Activated CD8-positive, alpha-beta memory T cell treated with anti-CD3 and anti-CD28 coated beads, Interleukin-2, amount 10 ng/mL, durations not matched to agents 7 days and 5 days (primary cell): ENCODE measurements at regions not wholly inside any gene's neighbourhood (a gene's known extent, or its start where the extent isn't known, plus 50 kb on each side); places are given as distances from the start of the nearest gene placed in this dataset.

Experiments
- ATAC-seq: fragments of 150-1000 bp; cut with Tn5 transposase; one replicate; pipeline ENCODE4 v1.10.0; 2021; ENCODE audit warnings: moderate library complexity
- CTCF ChIA-PET: fragments of 350-600 bp; sonication (Branson Sonifier 250); formaldehyde crosslinking; loops from one replicate; lab custom pipeline; 2021; ENCODE audit warnings: antibody characterized with exemption; lab: Charles Lee
- DNase-seq: peaks from one replicate; pipeline ENCODE4 v3.0.0-alpha.2; 2020
- H3K27ac Mint-ChIP-seq: one replicate; pipeline ENCODE4 v1.8.0; 2021; ENCODE audit warnings: mild to moderate bottlenecking, mixed read lengths
- H3K27me3 Mint-ChIP-seq: one replicate; pipeline ENCODE4 v1.8.0; 2021; ENCODE audit warnings: mixed read lengths
- H3K36me3 Mint-ChIP-seq: one replicate; pipeline ENCODE4 v1.8.0; 2021; ENCODE audit warnings: mild to moderate bottlenecking, mixed read lengths
- H3K4me1 Mint-ChIP-seq: one replicate; pipeline ENCODE4 v1.8.0; 2021; ENCODE audit warnings: mixed read lengths
- H3K4me3 Mint-ChIP-seq: one replicate; pipeline ENCODE4 v1.8.0; 2021; ENCODE audit warnings: mild to moderate bottlenecking, moderate library complexity, mixed read lengths
- H3K9me3 Mint-ChIP-seq: one replicate; pipeline ENCODE4 v1.8.0; 2022; ENCODE audit warnings: low read depth, mixed read lengths

DNA sequence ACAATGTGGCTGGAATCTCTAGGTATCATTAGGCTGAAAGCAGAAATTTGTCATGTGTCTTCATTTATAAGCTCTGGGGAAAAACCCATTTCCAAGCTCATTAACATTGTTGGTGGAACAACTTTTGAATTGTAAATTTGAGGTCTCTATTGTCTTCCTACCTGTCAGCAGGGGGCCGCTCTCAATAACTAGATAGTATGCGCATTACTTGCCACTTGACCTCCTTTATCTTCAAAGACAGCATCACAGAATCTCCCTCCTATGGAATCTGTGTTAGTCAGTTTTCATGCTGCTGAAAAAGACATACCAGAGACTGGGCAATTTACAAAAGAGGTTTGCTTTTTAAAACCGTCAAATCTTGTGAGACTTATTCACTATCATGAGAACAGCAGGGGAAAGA is 223.1 kb downstream of the CALCRL start:
- CTCF ChIA-PET: no interaction called here
- Mint-ChIP-seq H3K4me1 (no peaks in the 10 kb centered on the region), H3K27me3 (no peaks in the 10 kb centered on the region), H3K4me3 (no peak overlapping the region), H3K36me3 (no peaks in the 10 kb centered on the region), H3K9me3 (no peaks in the 10 kb centered on the region), H3K27ac (no peak overlapping the region)
- ATAC-seq (no peak), DNase-seq (no peak)

DNA sequence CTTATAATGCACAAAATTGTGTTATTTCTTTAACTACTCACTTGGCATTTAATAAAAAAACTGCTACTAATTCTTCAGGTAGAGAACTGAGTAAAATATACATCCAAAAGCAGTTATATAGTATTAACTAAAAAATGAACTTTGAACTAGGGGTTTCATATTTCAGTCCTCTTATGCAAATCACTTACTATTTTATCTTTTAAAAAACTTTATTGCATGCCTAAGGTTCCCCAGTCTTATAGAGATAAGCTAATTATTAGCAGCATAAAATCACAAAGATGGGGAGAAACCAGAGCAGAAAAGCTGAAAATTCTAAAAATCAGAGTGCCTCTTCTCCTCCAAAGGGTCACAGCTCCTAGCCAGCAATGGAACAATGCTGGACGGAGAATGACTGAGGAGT is 228.0 kb downstream of the CALCRL start:
- CTCF ChIA-PET: no interaction called here
- no peak overlapping the region for H3K27ac Mint-ChIP-seq
- DNase-seq: no peak

GRCh38 chr2:187215532-187216240 is 232.4 kb downstream of the CALCRL start:
- no peaks in the 10 kb centered on the region for H3K36me3 Mint-ChIP-seq
- ATAC-seq: no peak
- no peak overlapping the region for H3K4me3 Mint-ChIP-seq
- no peaks in the 10 kb centered on the region for H3K27me3 Mint-ChIP-seq
- CTCF ChIA-PET: no interaction called here
- H3K4me1 Mint-ChIP-seq: no peaks in the 10 kb centered on the region
- no peak overlapping the region for H3K27ac Mint-ChIP-seq
- peaks cover 5% of the 10 kb centered on the region for H3K9me3 Mint-ChIP-seq
- DNase-seq: no peak

More for the DNA sequence above, 228.0 kb downstream of the CALCRL start:
- Mint-ChIP-seq H3K4me3 (no peak overlapping the region), H3K27me3 (no peaks in the 10 kb centered on the region), H3K9me3 (peaks cover 2% of the 10 kb centered on the region), H3K4me1 (no peaks in the 10 kb centered on the region), H3K36me3 (no peaks in the 10 kb centered on the region)
- no peak for ATAC-seq

GRCh38 chr2:187214306-187214705 is 233.7 kb downstream of the CALCRL start:
- CTCF ChIA-PET: no interaction called here
- no peak overlapping the region for H3K27ac Mint-ChIP-seq
- no peaks in the 10 kb centered on the region for H3K36me3 Mint-ChIP-seq
- H3K4me1 Mint-ChIP-seq: no peaks in the 10 kb centered on the region
- no peaks in the 10 kb centered on the region for H3K27me3 Mint-ChIP-seq
- peaks cover 5% of the 10 kb centered on the region for H3K9me3 Mint-ChIP-seq
- DNase-seq (no peak), ATAC-seq (no peak)
- H3K4me3 Mint-ChIP-seq: no peak overlapping the region

DNA sequence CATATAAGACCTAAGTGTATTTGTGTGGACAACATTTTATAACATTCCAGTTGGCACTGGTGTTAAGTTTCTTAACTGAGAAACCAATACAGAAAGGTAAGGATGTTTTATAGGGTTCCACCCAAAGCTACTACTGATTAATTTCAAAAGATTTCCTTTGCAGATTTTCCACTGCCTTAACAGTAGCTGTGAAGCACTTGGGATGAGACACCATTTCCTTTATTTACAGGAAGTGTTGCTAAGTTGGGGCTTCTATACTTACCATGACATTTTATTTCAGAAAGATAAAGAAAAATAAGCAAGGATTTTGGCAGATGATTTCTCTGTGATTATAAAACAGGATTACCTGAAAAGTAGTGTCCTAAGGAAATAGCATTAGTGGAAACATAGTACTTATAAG is 234.3 kb downstream of the CALCRL start:
- ATAC-seq: no peak
- no peaks in the 10 kb centered on the region for H3K4me1 Mint-ChIP-seq
- H3K36me3 Mint-ChIP-seq: no peaks in the 10 kb centered on the region
- no peak for DNase-seq
- no peaks in the 10 kb centered on the region for H3K27me3 Mint-ChIP-seq
- no peak overlapping the region for H3K4me3 Mint-ChIP-seq
- CTCF ChIA-PET: no interaction called here
- peaks cover 5% of the 10 kb centered on the region for H3K9me3 Mint-ChIP-seq
- H3K27ac Mint-ChIP-seq: no peak overlapping the region

GRCh38 chr2:187210726-187211125 is 237.3 kb downstream of the CALCRL start:
- H3K27ac Mint-ChIP-seq: no peak overlapping the region

GRCh38 chr2:187208199-187208785 is 239.8 kb downstream of the CALCRL start:
- CTCF ChIA-PET: no interaction called here
- no peaks in the 10 kb centered on the region for H3K27me3 Mint-ChIP-seq
- ATAC-seq (no peak), DNase-seq (no peak)
- no peak overlapping the region for H3K27ac Mint-ChIP-seq
- H3K4me1 Mint-ChIP-seq: no peaks in the 10 kb centered on the region
- H3K9me3 Mint-ChIP-seq: peaks cover 2% of the 10 kb centered on the region
- H3K4me3 Mint-ChIP-seq: no peak overlapping the region
- no peaks in the 10 kb centered on the region for H3K36me3 Mint-ChIP-seq

More at GRCh38 chr2:187210726-187211125, 237.3 kb downstream of the CALCRL start:
- Mint-ChIP-seq H3K9me3 (peaks cover 5% of the 10 kb centered on the region), H3K4me1 (no peaks in the 10 kb centered on the region), H3K27me3 (no peaks in the 10 kb centered on the region), H3K36me3 (no peaks in the 10 kb centered on the region), H3K4me3 (no peak overlapping the region)
- CTCF ChIA-PET: no interaction called here
- no peak for ATAC-seq
- DNase-seq: no peak

- no peaks in the 10 kb centered on the region for H3K4me1 Mint-ChIP-seq
- no peak overlapping the region for H3K4me3 Mint-ChIP-seq
These were observed 240.9 kb downstream of the CALCRL start for GRCh38 chr2:187207126-187207525.

DNA sequence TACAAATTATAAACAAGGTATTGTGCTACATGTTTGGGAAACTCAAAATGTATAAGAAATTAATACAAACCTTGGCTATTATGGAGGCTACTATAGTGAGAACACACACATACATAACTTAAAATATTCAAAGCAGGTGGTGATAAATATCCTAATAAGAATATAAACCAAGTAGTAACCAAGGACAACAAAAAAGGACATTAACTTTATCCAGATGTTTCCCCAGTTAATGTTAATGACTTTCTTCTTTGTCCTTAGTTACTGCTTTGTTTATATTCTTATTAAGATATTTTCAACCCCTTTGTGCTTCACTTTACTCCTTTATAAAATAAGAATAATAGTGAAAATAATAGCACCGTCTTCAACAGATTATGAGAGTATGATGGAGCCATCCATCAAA is 241.6 kb downstream of the CALCRL start:
- Mint-ChIP-seq H3K36me3 (no peaks in the 10 kb centered on the region), H3K9me3 (no peaks in the 10 kb centered on the region), H3K4me3 (no peak overlapping the region), H3K27me3 (no peaks in the 10 kb centered on the region), H3K4me1 (no peaks in the 10 kb centered on the region), H3K27ac (no peak overlapping the region)
- ATAC-seq (no peak), DNase-seq (no peak)
- CTCF ChIA-PET: no interaction called here

More at GRCh38 chr2:187207126-187207525, 240.9 kb downstream of the CALCRL start:
- Mint-ChIP-seq H3K27me3 (no peaks in the 10 kb centered on the region), H3K36me3 (no peaks in the 10 kb centered on the region), H3K27ac (no peak overlapping the region), H3K9me3 (peaks cover 2% of the 10 kb centered on the region)
- ATAC-seq (no peak), DNase-seq (no peak)
- CTCF ChIA-PET: no interaction called here

DNA sequence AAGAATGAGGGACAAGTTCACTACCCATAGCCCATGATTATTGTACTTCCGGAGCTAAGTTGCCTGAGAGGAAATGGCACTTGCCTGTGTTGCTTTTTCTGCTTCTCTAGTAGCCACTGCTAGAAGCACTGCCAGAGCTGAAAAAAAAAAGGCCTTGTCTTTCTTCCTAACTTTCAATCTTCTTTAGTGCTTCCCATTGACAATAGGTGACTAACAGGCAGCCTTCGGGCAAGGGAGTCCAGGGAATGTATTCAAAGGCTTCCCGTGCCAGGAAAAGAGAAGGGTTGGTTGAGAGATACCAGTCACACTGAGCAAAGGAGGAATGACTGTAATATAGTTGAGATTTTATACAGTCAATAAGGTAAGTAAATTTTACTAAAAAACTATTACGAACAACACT is 242.0 kb downstream of the CALCRL start:
- Mint-ChIP-seq H3K4me3 (no peak overlapping the region), H3K9me3 (no peaks in the 10 kb centered on the region), H3K27me3 (no peaks in the 10 kb centered on the region), H3K27ac (no peak overlapping the region), H3K36me3 (no peaks in the 10 kb centered on the region), H3K4me1 (no peaks in the 10 kb centered on the region)
- ATAC-seq (no peak), DNase-seq (no peak)
- CTCF ChIA-PET: no interaction called here

GRCh38 chr2:187198136-187198535 is 249.9 kb downstream of the CALCRL start:
- Mint-ChIP-seq H3K27me3 (no peaks in the 10 kb centered on the region), H3K36me3 (no peaks in the 10 kb centered on the region)

GRCh38 chr2:187194049-187194448 is 254.0 kb downstream of the CALCRL start:
- Mint-ChIP-seq H3K27ac (no peak overlapping the region), H3K27me3 (no peaks in the 10 kb centered on the region), H3K36me3 (no peaks in the 10 kb centered on the region), H3K4me3 (no peak overlapping the region), H3K9me3 (no peaks in the 10 kb centered on the region), H3K4me1 (no peaks in the 10 kb centered on the region)
- DNase-seq (no peak), ATAC-seq (no peak)
- CTCF ChIA-PET: no interaction called here

More at GRCh38 chr2:187198136-187198535, 249.9 kb downstream of the CALCRL start:
- DNase-seq (no peak), ATAC-seq (no peak)
- H3K4me3 Mint-ChIP-seq: no peak overlapping the region
- no peaks in the 10 kb centered on the region for H3K4me1 Mint-ChIP-seq
- CTCF ChIA-PET: no interaction called here
- no peaks in the 10 kb centered on the region for H3K9me3 Mint-ChIP-seq
- H3K27ac Mint-ChIP-seq: no peak overlapping the region

GRCh38 chr2:187188783-187189631 is 259.0 kb downstream of the CALCRL start:
- ATAC-seq (no peak), DNase-seq (no peak)
- no peaks in the 10 kb centered on the region for H3K4me1 Mint-ChIP-seq
- H3K27ac Mint-ChIP-seq: no peak overlapping the region
- CTCF ChIA-PET: no interaction called here
- H3K4me3 Mint-ChIP-seq: no peak overlapping the region
- H3K27me3 Mint-ChIP-seq: no peaks in the 10 kb centered on the region
- no peaks in the 10 kb centered on the region for H3K36me3 Mint-ChIP-seq
- no peaks in the 10 kb centered on the region for H3K9me3 Mint-ChIP-seq

DNA sequence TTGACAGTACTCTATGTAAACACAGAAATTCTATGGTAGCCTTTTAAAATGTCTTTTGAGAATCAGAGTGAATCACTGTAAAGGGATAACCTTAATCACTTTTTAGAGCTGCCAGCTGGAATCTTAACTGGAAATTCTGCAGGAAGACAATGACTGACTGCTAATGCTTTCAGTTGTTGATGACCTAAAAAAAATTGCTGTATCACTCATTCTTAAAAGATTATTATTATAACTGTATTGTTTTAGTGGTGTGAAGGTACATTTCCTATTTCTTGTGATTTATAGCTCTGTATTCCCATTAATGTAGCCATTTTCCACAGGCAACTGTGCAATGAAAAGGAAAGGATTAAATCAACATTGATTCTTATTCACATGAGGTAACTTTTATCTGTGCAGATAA is 260.5 kb downstream of the CALCRL start:
- no peaks in the 10 kb centered on the region for H3K27me3 Mint-ChIP-seq
- H3K4me3 Mint-ChIP-seq: no peak overlapping the region
- DNase-seq (no peak), ATAC-seq (no peak)
- CTCF ChIA-PET: no interaction called here
- no peak overlapping the region for H3K27ac Mint-ChIP-seq
- H3K36me3 Mint-ChIP-seq: no peaks in the 10 kb centered on the region
- no peaks in the 10 kb centered on the region for H3K4me1 Mint-ChIP-seq
- H3K9me3 Mint-ChIP-seq: peaks cover 2% of the 10 kb centered on the region
